ENCODE measurements at regions not wholly inside any gene's neighbourhood (a gene's known extent, or its start where the extent isn't known, plus 50 kb on each side); places are given as distances from the start of the nearest gene placed in this dataset.

DNA sequence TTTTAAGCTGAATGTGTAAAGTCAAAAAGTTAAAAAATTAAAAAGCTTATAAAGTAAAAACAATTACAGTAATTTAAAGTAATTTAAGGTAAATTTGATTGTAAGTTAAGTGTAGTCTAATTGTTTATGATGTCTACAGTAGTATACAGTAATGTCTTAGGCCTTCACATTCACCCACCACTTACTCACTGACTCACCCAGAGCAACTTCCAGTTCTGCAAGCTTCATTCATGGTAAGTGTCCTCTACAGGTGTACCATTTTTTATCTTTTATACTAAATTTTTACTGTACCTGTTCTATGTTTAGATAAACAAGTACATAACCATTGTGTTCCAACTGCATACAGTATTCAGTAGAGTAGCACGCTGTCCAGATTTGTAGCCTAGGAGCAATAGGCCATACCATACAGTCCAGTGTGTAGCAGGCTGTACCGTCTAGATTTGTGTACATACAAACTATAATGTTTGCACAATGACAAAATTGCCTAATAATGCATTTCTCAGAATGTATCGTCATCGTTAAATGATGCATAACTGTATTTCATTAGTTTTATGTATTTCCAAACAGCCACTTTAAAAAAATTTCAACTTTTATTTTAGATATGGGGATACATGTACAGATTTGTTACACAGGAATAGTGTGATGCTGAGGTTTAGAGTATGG, 319.3 kb downstream of the DYSF start (continued):
- TF ChIP-seq TCFL5 (CRISPR knock-in tag; conservative IDR thresholded peaks at IDR 0.05) (no peak), ZNF408 (CRISPR knock-in tag; IDR thresholded peaks at IDR 0.05; ENCODE audit: low read depth) (no peak), ZNF507 (tag; conservative IDR thresholded peaks at IDR 0.05) (no peak), HEY1 (CRISPR knock-in tag; IDR thresholded peaks at IDR 0.05; ENCODE audit: borderline replicate concordance) (no peak), ZNF431 (CRISPR knock-in tag; IDR thresholded peaks at IDR 0.05) (no peak)
- TF ChIP-seq, protein P1, sequence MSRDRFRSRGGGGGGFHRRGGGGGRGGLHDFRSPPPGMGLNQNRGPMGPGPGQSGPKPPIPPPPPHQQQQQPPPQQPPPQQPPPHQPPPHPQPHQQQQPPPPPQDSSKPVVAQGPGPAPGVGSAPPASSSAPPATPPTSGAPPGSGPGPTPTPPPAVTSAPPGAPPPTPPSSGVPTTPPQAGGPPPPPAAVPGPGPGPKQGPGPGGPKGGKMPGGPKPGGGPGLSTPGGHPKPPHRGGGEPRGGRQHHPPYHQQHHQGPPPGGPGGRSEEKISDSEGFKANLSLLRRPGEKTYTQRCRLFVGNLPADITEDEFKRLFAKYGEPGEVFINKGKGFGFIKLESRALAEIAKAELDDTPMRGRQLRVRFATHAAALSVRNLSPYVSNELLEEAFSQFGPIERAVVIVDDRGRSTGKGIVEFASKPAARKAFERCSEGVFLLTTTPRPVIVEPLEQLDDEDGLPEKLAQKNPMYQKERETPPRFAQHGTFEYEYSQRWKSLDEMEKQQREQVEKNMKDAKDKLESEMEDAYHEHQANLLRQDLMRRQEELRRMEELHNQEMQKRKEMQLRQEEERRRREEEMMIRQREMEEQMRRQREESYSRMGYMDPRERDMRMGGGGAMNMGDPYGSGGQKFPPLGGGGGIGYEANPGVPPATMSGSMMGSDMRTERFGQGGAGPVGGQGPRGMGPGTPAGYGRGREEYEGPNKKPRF (IDR thresholded peaks at IDR 0.05; ENCODE audit: low read depth, low read length), result no peak

DNA sequence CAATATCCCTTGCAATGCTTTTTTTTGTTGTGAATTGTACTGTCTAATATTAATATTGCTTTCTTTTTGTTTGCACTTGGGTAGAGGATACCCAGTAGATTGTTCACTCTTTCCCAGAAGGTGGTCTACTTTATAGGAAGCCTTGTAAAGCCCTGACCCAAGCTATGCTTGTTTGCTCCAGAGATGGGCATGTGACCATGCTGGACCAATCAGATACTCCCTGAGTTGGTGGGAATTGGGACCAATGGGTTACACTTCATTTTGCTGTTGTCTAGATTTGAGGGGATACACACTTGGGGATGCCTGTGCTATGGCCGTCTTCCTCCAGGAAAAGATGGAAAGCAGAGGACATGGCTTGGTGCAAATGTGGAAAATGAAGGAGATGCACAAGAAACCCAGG, 314.3 kb downstream of the DYSF start:
- TF ChIP-seq CTBP1 (IDR thresholded peaks at IDR 0.05; ENCODE audit: borderline replicate concordance) (no peak), EWSR1 (IDR thresholded peaks at IDR 0.05; ENCODE audit: borderline replicate concordance, low read depth, partially characterized antibody) (no peak), SNIP1 (IDR thresholded peaks at IDR 0.05; ENCODE audit: low read depth) (no peak), RCOR1 (IDR thresholded peaks at IDR 0.05; ENCODE audit: borderline replicate concordance in 1 of 2, low read depth in 2 of 2, low read length in 2 of 2) (no peak)
- TF ChIP-seq, protein P2, sequence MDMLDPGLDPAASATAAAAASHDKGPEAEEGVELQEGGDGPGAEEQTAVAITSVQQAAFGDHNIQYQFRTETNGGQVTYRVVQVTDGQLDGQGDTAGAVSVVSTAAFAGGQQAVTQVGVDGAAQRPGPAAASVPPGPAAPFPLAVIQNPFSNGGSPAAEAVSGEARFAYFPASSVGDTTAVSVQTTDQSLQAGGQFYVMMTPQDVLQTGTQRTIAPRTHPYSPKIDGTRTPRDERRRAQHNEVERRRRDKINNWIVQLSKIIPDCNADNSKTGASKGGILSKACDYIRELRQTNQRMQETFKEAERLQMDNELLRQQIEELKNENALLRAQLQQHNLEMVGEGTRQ (CRISPR knock-in tag; IDR thresholded peaks at IDR 0.05), result peak; percentile 52
- TF ChIP-seq, protein P3, sequence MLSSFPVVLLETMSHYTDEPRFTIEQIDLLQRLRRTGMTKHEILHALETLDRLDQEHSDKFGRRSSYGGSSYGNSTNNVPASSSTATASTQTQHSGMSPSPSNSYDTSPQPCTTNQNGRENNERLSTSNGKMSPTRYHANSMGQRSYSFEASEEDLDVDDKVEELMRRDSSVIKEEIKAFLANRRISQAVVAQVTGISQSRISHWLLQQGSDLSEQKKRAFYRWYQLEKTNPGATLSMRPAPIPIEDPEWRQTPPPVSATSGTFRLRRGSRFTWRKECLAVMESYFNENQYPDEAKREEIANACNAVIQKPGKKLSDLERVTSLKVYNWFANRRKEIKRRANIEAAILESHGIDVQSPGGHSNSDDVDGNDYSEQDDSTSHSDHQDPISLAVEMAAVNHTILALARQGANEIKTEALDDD (IDR thresholded peaks at IDR 0.05), result no peak
- TF ChIP-seq, protein P4, sequence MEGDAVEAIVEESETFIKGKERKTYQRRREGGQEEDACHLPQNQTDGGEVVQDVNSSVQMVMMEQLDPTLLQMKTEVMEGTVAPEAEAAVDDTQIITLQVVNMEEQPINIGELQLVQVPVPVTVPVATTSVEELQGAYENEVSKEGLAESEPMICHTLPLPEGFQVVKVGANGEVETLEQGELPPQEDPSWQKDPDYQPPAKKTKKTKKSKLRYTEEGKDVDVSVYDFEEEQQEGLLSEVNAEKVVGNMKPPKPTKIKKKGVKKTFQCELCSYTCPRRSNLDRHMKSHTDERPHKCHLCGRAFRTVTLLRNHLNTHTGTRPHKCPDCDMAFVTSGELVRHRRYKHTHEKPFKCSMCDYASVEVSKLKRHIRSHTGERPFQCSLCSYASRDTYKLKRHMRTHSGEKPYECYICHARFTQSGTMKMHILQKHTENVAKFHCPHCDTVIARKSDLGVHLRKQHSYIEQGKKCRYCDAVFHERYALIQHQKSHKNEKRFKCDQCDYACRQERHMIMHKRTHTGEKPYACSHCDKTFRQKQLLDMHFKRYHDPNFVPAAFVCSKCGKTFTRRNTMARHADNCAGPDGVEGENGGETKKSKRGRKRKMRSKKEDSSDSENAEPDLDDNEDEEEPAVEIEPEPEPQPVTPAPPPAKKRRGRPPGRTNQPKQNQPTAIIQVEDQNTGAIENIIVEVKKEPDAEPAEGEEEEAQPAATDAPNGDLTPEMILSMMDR (IDR thresholded peaks at IDR 0.05 in 2 of 3, conservative IDR thresholded peaks at IDR 0.05 in 1 of 3; ENCODE audit: insufficient read depth in 2 of 3, low read depth in 1 of 3, low read length in 3 of 3), result no peak
- intact Hi-C loops (cut with micrococcal nuclease) (no loop called here), in situ Hi-C loops (cut with MboI) (no loop called here)
- H3K9me1 ChIP-seq (ENCODE audit: control insufficient read depth, insufficient read depth, low read length), result no peaks in the 10 kb centered on the region
- H3K36me3 ChIP-seq (ENCODE audit: control insufficient read depth, insufficient read depth, low read length), result no peaks in the 10 kb centered on the region
- H3K9me3 ChIP-seq (replicated peaks; ENCODE audit: control insufficient read depth, insufficient read depth, low read depth, low read length), result no peaks in the 10 kb centered on the region
- no peak overlapping the region for H2AFZ ChIP-seq (ENCODE audit: low read depth, low read length)
- no peak overlapping the region for H3K4me3 ChIP-seq
- FAIRE-seq (no peak), ATAC-seq (no peak), DNase-seq (ENCODE audit: extremely low read depth in 1 of 4, low spot score in 3 of 4) (no peak)
- no peaks in the 10 kb centered on the region for H3K27me3 ChIP-seq (ENCODE audit: control insufficient read depth in 2 of 2, insufficient read depth in 2 of 2, low read length in 2 of 2)
- no peak overlapping the region for H3K27ac ChIP-seq (ENCODE audit: extremely low read depth, low read depth, low read length)
- ChIA-PET POLR2A (interaction anchor here (1.1 kb wide), 1 partner anchor 31 kb away, joined by 3 read pairs; no protein-coding TSS in a partner anchor), CTCF (ENCODE audit: low intra/inter-chr PET ratio) (no interaction called here)
- no TSS peak for BruUV-seq (replicated peaks)
- H4K20me1 ChIP-seq (replicated peaks; ENCODE audit: control insufficient read depth, insufficient read depth, low read length), result no peaks in the 10 kb centered on the region
- 0% methylated on average over 1 of the region's 1 CpG for WGBS (ENCODE audit: insufficient coverage, low coverage, missing lambda C conversion rate)
- H3K9ac ChIP-seq (ENCODE audit: insufficient read depth in 1 of 2, low read depth in 2 of 2, low read length in 2 of 2), result no peak overlapping the region
- H3K79me2 ChIP-seq (ENCODE audit: control insufficient read depth, insufficient read depth, low read length), result no peaks in the 10 kb centered on the region
- no peaks in the 10 kb centered on the region for H3K4me1 ChIP-seq (replicated peaks in 1 of 2; ENCODE audit: control insufficient read depth in 2 of 2, insufficient read depth in 2 of 2, low read length in 2 of 2)
- H3K4me2 ChIP-seq (ENCODE audit: insufficient read depth, low read length), result no peak overlapping the region

Measured in K562 (cell line).